ENCODE measurements at regions not wholly inside any gene's neighbourhood (a gene's known extent, or its start where the extent isn't known, plus 50 kb on each side); places are given as distances from the start of the nearest gene placed in this dataset.

GRCh38 chr18:46266473-46266872 is 162.3 kb downstream of the HAUS1 start:
- no peak for TF ChIP-seq CTCF (IDR thresholded peaks at IDR 0.05; ENCODE audit: low read depth, low read length)
- TF ChIP-seq EZH2phosphoT487 (IDR thresholded peaks at IDR 0.05; ENCODE audit: low read depth), result no peak

All from OCI-LY3 (cell line).